Loucy (cell line): ENCODE measurements at regions not wholly inside any gene's neighbourhood (a gene's known extent, or its start where the extent isn't known, plus 50 kb on each side); places are given as distances from the start of the nearest gene placed in this dataset.

ENCODE experiments used
- H2AFZ ChIP-seq: fragments of 200-600 bp; sonication (generic); 2 replicates; pipeline ENCODE4 v1.6.0; 2016; ENCODE audit warnings: antibody characterized with exemption, mild to moderate bottlenecking, low read length, moderate library complexity
- H3F3A ChIP-seq: fragments of 200-600 bp; 2 replicates; pipeline ENCODE4 v1.6.0; 2016; ENCODE audit warnings: antibody characterized with exemption, low read depth, mild to moderate bottlenecking
- H3K27me3 ChIP-seq: fragments of 200-600 bp; sonication (generic); 2 replicates; pipeline ENCODE4 v1.6.1; 2014; ENCODE audit warnings: low read length, mild to moderate bottlenecking; ENCODE audit not compliant: insufficient read depth, poor library complexity, severe bottlenecking
- H3K36me3 ChIP-seq: fragments of 200-600 bp; sonication (generic); 2 replicates; pipeline ENCODE4 v1.6.1; 2016; ENCODE audit warnings: low read length; ENCODE audit not compliant: insufficient read depth
- H3K4me1 ChIP-seq: fragments of 200-600 bp; sonication (generic); 2 replicates; pipeline ENCODE4 v1.5.1; 2014; ENCODE audit warnings: low read length, mild to moderate bottlenecking; ENCODE audit not compliant: insufficient read depth, poor library complexity, severe bottlenecking
- H3K4me2 ChIP-seq: fragments of 200-600 bp; sonication (generic); 2 replicates; pipeline ENCODE4 v1.6.0; 2014; ENCODE audit warnings: antibody characterized with exemption, low read length, low read depth, mild to moderate bottlenecking; ENCODE audit not compliant: poor library complexity, severe bottlenecking
- H3K4me3 ChIP-seq: fragments of 200-600 bp; sonication (generic); 2 replicates; pipeline ENCODE4 v1.5.1; 2014; ENCODE audit warnings: low read length, mild to moderate bottlenecking, mixed read lengths; ENCODE audit not compliant: poor library complexity, severe bottlenecking
- H3K79me2 ChIP-seq: fragments of 200-600 bp; sonication (generic); 2 replicates; pipeline ENCODE4 v1.6.1; 2014; ENCODE audit warnings: low read length; ENCODE audit not compliant: insufficient read depth
- H3K9ac ChIP-seq: fragments of 200-600 bp; sonication (generic); 2 replicates; pipeline ENCODE4 v1.6.0; 2014; ENCODE audit warnings: mild to moderate bottlenecking, low read depth, low read length, moderate library complexity; ENCODE audit not compliant: poor library complexity, severe bottlenecking
- H3K9me2 ChIP-seq: fragments of 200-600 bp; sonication (generic); replicated peaks from 2 replicates; pipeline ENCODE4 v1.6.1; 2016; ENCODE audit warnings: low read depth, low read length, mixed read lengths
- H3K9me3 ChIP-seq: fragments of 200-600 bp; sonication (generic); 2 replicates; pipeline ENCODE4 v1.6.1; 2014; ENCODE audit warnings: mild to moderate bottlenecking, antibody characterized with exemption, low read length, low read depth; ENCODE audit not compliant: insufficient read depth
- H4K20me1 ChIP-seq: fragments of 200-600 bp; sonication (generic); 2 replicates; pipeline ENCODE4 v1.6.0; 2014; ENCODE audit warnings: antibody characterized with exemption, low read length, mild to moderate bottlenecking; ENCODE audit not compliant: insufficient read depth, poor library complexity, severe bottlenecking
- EZH2phosphoT487 ChIP-seq: fragments of 200-600 bp; IDR thresholded peaks from 2 replicates; pipeline ENCODE4 v1.6.1; 2018; ENCODE audit warnings: antibody characterized with exemption, mild to moderate bottlenecking, moderate library complexity, borderline replicate concordance
- TF ChIP-seq, protein P1 (sequence below): fragments of 200-600 bp; sonication (generic); conservative IDR thresholded peaks from 2 replicates; pipeline ENCODE4 v1.5.1; 2014; ENCODE audit warnings: mild to moderate bottlenecking, antibody characterized with exemption, low read length

DNA sequence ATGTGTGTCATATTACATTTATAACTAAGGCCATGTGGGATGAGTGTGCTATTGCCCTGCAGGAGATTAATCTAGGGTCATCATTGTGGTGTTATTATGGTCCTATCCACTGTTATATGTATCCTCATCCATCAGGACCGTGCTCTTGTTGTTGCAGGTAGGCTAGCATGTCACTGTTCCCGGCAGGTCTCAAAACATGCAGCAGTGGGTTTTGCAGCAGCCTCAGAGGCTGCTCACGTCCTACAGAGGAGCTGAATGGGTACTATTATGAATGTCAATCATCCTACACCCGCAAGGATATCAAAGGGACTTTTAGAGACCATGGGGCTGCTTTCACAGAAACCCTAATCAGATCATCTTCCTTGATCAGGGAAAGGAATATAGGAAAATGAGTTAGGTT lies 318.2 kb downstream of the SAMD5 start:
- H3K27me3 ChIP-seq = no peaks in the 10 kb centered on the region
- peaks cover 3% of the 10 kb centered on the region for H3K4me1 ChIP-seq
- H3K36me3 ChIP-seq = no peaks in the 10 kb centered on the region
- no peak overlapping the region for H2AFZ ChIP-seq
- no peaks in the 10 kb centered on the region for H3K9me2 ChIP-seq
- no peak overlapping the region for H3K4me2 ChIP-seq
- no peaks in the 10 kb centered on the region for H3K79me2 ChIP-seq
- H3K9me3 ChIP-seq = no peaks in the 10 kb centered on the region
- H4K20me1 ChIP-seq = no peaks in the 10 kb centered on the region
- no peak overlapping the region for H3K4me3 ChIP-seq
- no peaks in the 10 kb centered on the region for H3F3A ChIP-seq
- TF ChIP-seq, protein P1, sequence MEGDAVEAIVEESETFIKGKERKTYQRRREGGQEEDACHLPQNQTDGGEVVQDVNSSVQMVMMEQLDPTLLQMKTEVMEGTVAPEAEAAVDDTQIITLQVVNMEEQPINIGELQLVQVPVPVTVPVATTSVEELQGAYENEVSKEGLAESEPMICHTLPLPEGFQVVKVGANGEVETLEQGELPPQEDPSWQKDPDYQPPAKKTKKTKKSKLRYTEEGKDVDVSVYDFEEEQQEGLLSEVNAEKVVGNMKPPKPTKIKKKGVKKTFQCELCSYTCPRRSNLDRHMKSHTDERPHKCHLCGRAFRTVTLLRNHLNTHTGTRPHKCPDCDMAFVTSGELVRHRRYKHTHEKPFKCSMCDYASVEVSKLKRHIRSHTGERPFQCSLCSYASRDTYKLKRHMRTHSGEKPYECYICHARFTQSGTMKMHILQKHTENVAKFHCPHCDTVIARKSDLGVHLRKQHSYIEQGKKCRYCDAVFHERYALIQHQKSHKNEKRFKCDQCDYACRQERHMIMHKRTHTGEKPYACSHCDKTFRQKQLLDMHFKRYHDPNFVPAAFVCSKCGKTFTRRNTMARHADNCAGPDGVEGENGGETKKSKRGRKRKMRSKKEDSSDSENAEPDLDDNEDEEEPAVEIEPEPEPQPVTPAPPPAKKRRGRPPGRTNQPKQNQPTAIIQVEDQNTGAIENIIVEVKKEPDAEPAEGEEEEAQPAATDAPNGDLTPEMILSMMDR = no peak
- TF ChIP-seq EZH2phosphoT487 = no peak
- no peak overlapping the region for H3K9ac ChIP-seq

DNA sequence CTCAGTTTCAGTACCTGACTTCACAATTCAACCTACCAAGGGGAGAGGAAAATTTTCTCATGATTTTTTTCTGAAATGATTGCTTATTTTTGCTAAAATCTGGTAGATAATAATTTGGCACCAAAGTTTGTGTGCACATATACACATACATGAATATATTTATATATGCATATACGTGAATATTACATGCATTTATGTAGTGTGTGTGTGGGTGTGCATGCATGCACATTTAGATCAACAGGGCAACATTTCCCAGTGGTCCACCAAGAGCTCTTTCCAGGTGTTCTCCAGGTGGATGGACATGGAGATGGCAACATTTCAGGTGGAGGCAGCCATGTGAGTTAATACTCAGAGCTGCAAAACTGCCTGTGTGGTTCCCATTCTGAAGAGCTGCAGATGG lies 320.9 kb downstream of the SAMD5 start:
- H3K9me2 ChIP-seq = no peaks in the 10 kb centered on the region
- H3K9me3 ChIP-seq = no peaks in the 10 kb centered on the region
- H2AFZ ChIP-seq = no peak overlapping the region
- H3K79me2 ChIP-seq = no peaks in the 10 kb centered on the region
- H4K20me1 ChIP-seq = no peaks in the 10 kb centered on the region
- H3F3A ChIP-seq = no peaks in the 10 kb centered on the region
- peaks cover 3% of the 10 kb centered on the region for H3K4me1 ChIP-seq
- H3K4me2 ChIP-seq = no peak overlapping the region
- no peaks in the 10 kb centered on the region for H3K36me3 ChIP-seq
- H3K9ac ChIP-seq = no peak overlapping the region
- TF ChIP-seq, protein P1 = no peak
- TF ChIP-seq EZH2phosphoT487 = no peak
- H3K4me3 ChIP-seq = no peak overlapping the region
- no peaks in the 10 kb centered on the region for H3K27me3 ChIP-seq

DNA sequence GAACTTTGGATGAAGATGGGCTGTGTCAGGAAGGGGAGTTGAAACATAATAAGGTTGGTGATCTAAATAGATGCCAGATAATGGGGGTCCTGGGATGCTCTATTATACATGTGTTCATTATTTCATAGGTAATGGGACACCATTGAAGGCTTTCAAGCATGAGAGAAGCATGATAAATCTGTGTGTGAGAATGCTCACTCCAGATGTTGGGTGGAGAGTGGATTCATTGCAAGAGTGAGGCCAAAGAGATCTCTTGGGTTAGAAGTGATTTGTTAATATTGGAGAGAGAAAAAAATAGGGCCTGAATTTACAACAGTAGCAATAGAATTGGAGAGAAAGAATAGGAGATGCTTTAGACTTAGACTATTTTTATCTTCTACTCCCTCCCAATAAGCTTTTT lies 321.3 kb downstream of the SAMD5 start:
- no peaks in the 10 kb centered on the region for H3K79me2 ChIP-seq
- H3K9me3 ChIP-seq = no peaks in the 10 kb centered on the region
- H3K36me3 ChIP-seq = no peaks in the 10 kb centered on the region
- TF ChIP-seq, protein P1 = no peak
- no peak for TF ChIP-seq EZH2phosphoT487
- no peak overlapping the region for H3K4me3 ChIP-seq
- H3K27me3 ChIP-seq = no peaks in the 10 kb centered on the region
- no peaks in the 10 kb centered on the region for H3K9me2 ChIP-seq
- H3K4me2 ChIP-seq = no peak overlapping the region
- no peaks in the 10 kb centered on the region for H4K20me1 ChIP-seq
- no peaks in the 10 kb centered on the region for H3F3A ChIP-seq
- no peak overlapping the region for H2AFZ ChIP-seq
- peaks cover 3% of the 10 kb centered on the region for H3K4me1 ChIP-seq
- H3K9ac ChIP-seq = no peak overlapping the region
